GM21786 (cell line): ENCODE measurements at regions not wholly inside any gene's neighbourhood (a gene's known extent, or its start where the extent isn't known, plus 50 kb on each side); places are given as distances from the start of the nearest gene placed in this dataset.
"Not testable (repeated sequence)": the region's sequence is repeated elsewhere in the genome, so short reads cannot be mapped to it uniquely, and the experiment has no call there.

ENCODE experiments used
- ATAC-seq: cut with Tn5 transposase; IDR thresholded peaks from one replicate; pipeline ENCODE4 v1.9.1; 2021; ENCODE audit not compliant: unreplicated experiment

- ATAC-seq, result no peak
Observed at GRCh38 chr16:51869176-51869575, 677.8 kb downstream of the TOX3 start.

GRCh38 chr16:51868631-51869030 is 678.3 kb downstream of the TOX3 start:
- no peak for ATAC-seq

- ATAC-seq, result no peak
Observed at GRCh38 chr16:51867386-51868065, 679.4 kb downstream of the TOX3 start.

- no peak for ATAC-seq
Observed at GRCh38 chr16:51864575-51864974, 682.4 kb downstream of the TOX3 start.

- ATAC-seq, result no peak
Observed at GRCh38 chr16:51854401-51854951, 692.5 kb downstream of the TOX3 start.

- no peak for ATAC-seq
Observed at GRCh38 chr16:51853586-51853985, 693.4 kb downstream of the TOX3 start.

- no peak for ATAC-seq
Observed at GRCh38 chr16:51852892-51853291, 694.1 kb downstream of the TOX3 start.

GRCh38 chr16:51851111-51851510 is 695.8 kb downstream of the TOX3 start:
- no peak for ATAC-seq

- no peak for ATAC-seq
Observed at GRCh38 chr16:51849715-51850114, 697.2 kb downstream of the TOX3 start.

GRCh38 chr16:51845586-51846305 is 694.7 kb upstream of the SALL1 start:
- ATAC-seq, result no peak

- ATAC-seq, result no peak
Observed at GRCh38 chr16:51839727-51840462, 688.8 kb upstream of the SALL1 start.

GRCh38 chr16:51834794-51835193 is 683.7 kb upstream of the SALL1 start:
- ATAC-seq, result no peak

GRCh38 chr16:51834133-51834532 is 683.1 kb upstream of the SALL1 start:
- ATAC-seq, result no peak

GRCh38 chr16:51831595-51832367 is 680.7 kb upstream of the SALL1 start:
- ATAC-seq, result no peak

GRCh38 chr16:51831034-51831433 is 680.0 kb upstream of the SALL1 start:
- ATAC-seq, result not testable (repeated sequence)

- no peak for ATAC-seq
Observed at GRCh38 chr16:51825779-51826178, 674.7 kb upstream of the SALL1 start.

GRCh38 chr16:51822471-51822870 is 671.4 kb upstream of the SALL1 start:
- ATAC-seq, result no peak

- ATAC-seq, result no peak
Observed at GRCh38 chr16:51821527-51821926, 670.5 kb upstream of the SALL1 start.

- ATAC-seq, result no peak
Observed at GRCh38 chr16:51820176-51820575, 669.1 kb upstream of the SALL1 start.

GRCh38 chr16:51818342-51818944 is 667.4 kb upstream of the SALL1 start:
- no peak for ATAC-seq
